ENCODE measurements at regions not wholly inside any gene's neighbourhood (a gene's known extent, or its start where the extent isn't known, plus 50 kb on each side); places are given as distances from the start of the nearest gene placed in this dataset.

- H3K27me3 ChIP-seq (ENCODE audit: control insufficient read depth in 2 of 2, insufficient read depth in 2 of 2, low read length in 2 of 2), result peaks cover 3 to 7% of the 10 kb centered on the region in 2 experiments; a peak in 4 of 5 replicates
- POLR2A ChIA-PET, result no interaction called here
- H3K9me3 ChIP-seq (replicated peaks; ENCODE audit: control insufficient read depth, insufficient read depth, low read depth, low read length), result no peaks in the 10 kb centered on the region
- no peaks in the 10 kb centered on the region for H3K4me1 ChIP-seq (replicated peaks in 1 of 2; ENCODE audit: control insufficient read depth in 2 of 2, insufficient read depth in 2 of 2, low read length in 2 of 2)
- no TSS peak for BruUV-seq (replicated peaks)
- intact Hi-C loops (cut with micrococcal nuclease), result no loop called here
- no peaks in the 10 kb centered on the region for H3K9me1 ChIP-seq (ENCODE audit: control insufficient read depth, insufficient read depth, low read length)
- FAIRE-seq (no peak), DNase-seq (ENCODE audit: extremely low read depth in 1 of 4, low spot score in 3 of 4) (no peak), ATAC-seq (no peak)
- 4% methylated on average over 7 of the region's 7 CpGs for WGBS (ENCODE audit: insufficient coverage, low coverage, missing lambda C conversion rate)
- no peak for TF ChIP-seq PHB (CRISPR knock-in tag; IDR thresholded peaks at IDR 0.05)
- TF ChIP-seq ZSCAN32 (CRISPR knock-in tag; IDR thresholded peaks at IDR 0.05), result no peak
- TF ChIP-seq ZNF655 (CRISPR knock-in tag; IDR thresholded peaks at IDR 0.05), result no peak
- TF ChIP-seq ZBTB26 (CRISPR knock-in tag; IDR thresholded peaks at IDR 0.05), result no peak
- TF ChIP-seq HNRNPH1 (optimal IDR thresholded peaks at IDR 0.05; ENCODE audit: low read depth, low read length), result no peak
- TF ChIP-seq POLR2A (conservative IDR thresholded peaks at IDR 0.05), result no peak
- TF ChIP-seq FOXP4 (CRISPR knock-in tag; IDR thresholded peaks at IDR 0.05; ENCODE audit: borderline replicate concordance), result no peak
- H3K27ac ChIP-seq (ENCODE audit: extremely low read depth, low read depth, low read length), result no peak overlapping the region
- CTCF ChIA-PET (ENCODE audit: low intra/inter-chr PET ratio), result no interaction called here
- H3K9ac ChIP-seq (ENCODE audit: insufficient read depth in 1 of 2, low read depth in 2 of 2, low read length in 2 of 2), result no peak overlapping the region
- no peaks in the 10 kb centered on the region for H3K36me3 ChIP-seq (ENCODE audit: control insufficient read depth, insufficient read depth, low read length)
- 0 out of 2 replicates have a peak, but pooled peaks cover 3% of the 10 kb centered on the region for H4K20me1 ChIP-seq (replicated peaks; ENCODE audit: control insufficient read depth, insufficient read depth, low read length)
- in situ Hi-C loops (cut with MboI), result no loop called here
- H3K4me2 ChIP-seq (ENCODE audit: insufficient read depth, low read length), result no peak overlapping the region
- no peaks in the 10 kb centered on the region for H3K79me2 ChIP-seq (ENCODE audit: control insufficient read depth, insufficient read depth, low read length)
- H3K4me3 ChIP-seq, result no peak overlapping the region
- H2AFZ ChIP-seq (ENCODE audit: low read depth, low read length), result no peak overlapping the region
Observed at GRCh38 chr7:26599982-26600381, 264.4 kb downstream of the SKAP2 start.

All from K562 (cell line).